GM21423 (cell line): ENCODE measurements at regions not wholly inside any gene's neighbourhood (a gene's known extent, or its start where the extent isn't known, plus 50 kb on each side); places are given as distances from the start of the nearest gene placed in this dataset.
"Not testable (repeated sequence)": the region's sequence is repeated elsewhere in the genome, so short reads cannot be mapped to it uniquely, and the experiment has no call there.

Source experiments
- ATAC-seq: cut with Tn5 transposase; IDR thresholded peaks from one replicate; pipeline ENCODE4 v1.9.1; 2021; ENCODE audit warnings: mild to moderate bottlenecking, moderate library complexity; ENCODE audit not compliant: unreplicated experiment

DNA sequence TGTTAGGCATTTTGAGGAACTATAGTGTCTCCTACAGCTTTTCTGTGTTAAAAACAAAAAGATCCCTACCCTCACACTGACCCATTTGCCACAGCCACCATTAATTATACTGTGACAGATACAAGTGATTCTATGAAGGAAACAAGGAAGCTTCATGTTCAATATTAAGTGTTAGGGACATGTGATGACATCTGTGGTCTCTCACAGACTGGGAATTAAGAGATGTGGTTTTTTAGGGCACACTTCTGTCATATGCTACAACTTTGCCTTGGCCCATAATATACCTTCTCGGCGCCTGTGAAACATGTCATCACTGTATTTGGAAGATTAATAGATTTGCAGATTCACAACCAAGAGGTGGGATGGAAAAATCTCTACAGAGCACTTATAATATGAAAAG lies 102.9 kb upstream of the TCF21 start:
- no peak for ATAC-seq

- no peak for ATAC-seq
These were observed 101.8 kb upstream of the TCF21 start for GRCh38 chr6:133787122-133787521.

- no peak for ATAC-seq
These were observed 100.9 kb upstream of the TCF21 start for GRCh38 chr6:133787859-133788505.

- no peak for ATAC-seq
These were observed 100.4 kb upstream of the TCF21 start for GRCh38 chr6:133788556-133788955.

- not testable (repeated sequence) for ATAC-seq
These were observed 99.5 kb upstream of the TCF21 start for GRCh38 chr6:133789449-133789848.

- ATAC-seq, result not testable (repeated sequence)
These were observed 98.2 kb upstream of the TCF21 start for GRCh38 chr6:133790756-133791155.

DNA sequence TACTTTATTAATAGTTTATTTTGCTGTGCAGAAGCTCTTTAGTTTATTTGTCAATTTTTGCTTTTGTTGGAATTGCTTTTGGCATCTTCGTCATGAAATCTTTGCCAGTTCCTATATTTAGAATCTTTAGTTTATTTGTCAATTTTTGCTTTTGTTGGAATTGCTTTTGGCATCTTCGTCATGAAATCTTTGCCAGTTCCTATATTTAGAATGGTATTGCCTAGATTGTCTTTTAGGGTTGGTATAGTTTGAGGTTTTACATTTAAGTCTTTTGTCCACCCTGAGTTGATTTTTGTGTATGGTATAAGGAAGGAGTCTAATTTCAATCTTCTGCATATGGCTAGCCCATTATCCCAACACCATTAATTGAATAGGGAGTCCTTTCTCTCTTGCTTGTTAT lies 93.9 kb upstream of the TCF21 start:
- not testable (repeated sequence) for ATAC-seq

DNA sequence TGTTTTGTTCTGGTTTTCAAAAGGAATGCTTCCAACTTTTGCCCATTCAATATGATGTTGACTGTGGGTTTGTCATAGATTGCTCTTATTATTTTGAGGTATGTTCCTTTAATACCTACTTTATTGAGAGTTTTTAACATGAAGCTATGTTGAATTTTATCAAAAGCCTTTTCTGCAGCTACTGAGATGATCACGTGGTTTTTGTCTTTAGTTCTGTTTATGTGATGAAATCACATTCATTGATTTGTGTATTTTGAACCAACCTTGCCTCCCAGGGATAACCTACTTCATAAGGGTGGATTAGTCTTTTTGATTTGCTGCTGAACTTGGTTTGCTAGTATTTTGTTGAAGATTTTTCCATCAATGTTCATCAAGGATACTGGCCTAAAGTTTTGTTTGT lies 92.7 kb upstream of the TCF21 start:
- no peak for ATAC-seq

- ATAC-seq, result no peak
These were observed 89.9 kb upstream of the TCF21 start for GRCh38 chr6:133799043-133799442.

- no peak for ATAC-seq
These were observed 86.1 kb upstream of the TCF21 start for GRCh38 chr6:133802861-133803260.

- no peak for ATAC-seq
These were observed 84.6 kb upstream of the TCF21 start for GRCh38 chr6:133804265-133804664.

- peak; percentile 44 for ATAC-seq
These were observed 83.0 kb upstream of the TCF21 start for GRCh38 chr6:133805876-133806275.

GRCh38 chr6:133806382-133807140 lies 82.4 kb upstream of the TCF21 start:
- no peak for ATAC-seq

- no peak for ATAC-seq
These were observed 81.4 kb upstream of the TCF21 start for GRCh38 chr6:133807501-133807900.

GRCh38 chr6:133809406-133809805 lies 79.5 kb upstream of the TCF21 start:
- ATAC-seq, result no peak

DNA sequence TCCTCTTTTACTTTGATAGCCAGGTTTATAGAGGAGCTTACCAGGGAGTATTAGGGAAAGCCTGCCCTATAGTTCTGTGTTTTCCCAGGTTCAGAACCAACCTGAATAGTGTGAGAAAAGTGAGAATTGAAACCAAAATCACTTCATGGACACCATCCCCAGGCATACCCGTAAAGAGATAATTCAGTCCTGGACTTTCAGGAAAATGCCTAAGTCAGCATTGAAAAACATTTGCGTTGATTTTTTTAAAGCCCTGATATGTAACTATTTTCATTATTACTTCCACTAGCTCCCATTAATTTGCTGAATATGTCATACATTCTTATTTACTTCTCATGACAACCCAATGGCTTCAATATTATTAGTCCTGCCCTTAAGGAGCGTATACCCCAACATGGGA lies 77.4 kb upstream of the TCF21 start:
- no peak for ATAC-seq

GRCh38 chr6:133812446-133812845 lies 76.5 kb upstream of the TCF21 start:
- ATAC-seq, result not testable (repeated sequence)

GRCh38 chr6:133814238-133814637 lies 74.7 kb upstream of the TCF21 start:
- ATAC-seq, result no peak

DNA sequence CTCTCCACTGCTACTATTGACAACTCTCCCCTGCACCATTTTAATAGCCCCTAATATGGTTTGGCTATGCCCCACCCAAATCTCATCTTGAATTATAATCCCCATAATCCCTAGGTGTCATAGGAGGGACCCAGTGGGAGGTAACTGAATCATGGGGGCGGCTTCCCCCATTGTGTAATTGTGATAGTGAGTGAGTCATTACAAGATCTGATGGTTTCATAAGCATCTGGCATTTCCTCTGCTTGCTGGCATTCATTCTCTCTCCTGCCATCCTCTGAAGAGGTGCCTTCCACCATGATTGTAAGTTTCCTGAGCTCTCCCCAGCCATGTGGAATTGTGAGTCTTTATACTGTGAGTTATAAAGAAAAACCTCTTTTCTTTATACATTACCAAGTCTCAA lies 74.1 kb upstream of the TCF21 start:
- ATAC-seq, result no peak

DNA sequence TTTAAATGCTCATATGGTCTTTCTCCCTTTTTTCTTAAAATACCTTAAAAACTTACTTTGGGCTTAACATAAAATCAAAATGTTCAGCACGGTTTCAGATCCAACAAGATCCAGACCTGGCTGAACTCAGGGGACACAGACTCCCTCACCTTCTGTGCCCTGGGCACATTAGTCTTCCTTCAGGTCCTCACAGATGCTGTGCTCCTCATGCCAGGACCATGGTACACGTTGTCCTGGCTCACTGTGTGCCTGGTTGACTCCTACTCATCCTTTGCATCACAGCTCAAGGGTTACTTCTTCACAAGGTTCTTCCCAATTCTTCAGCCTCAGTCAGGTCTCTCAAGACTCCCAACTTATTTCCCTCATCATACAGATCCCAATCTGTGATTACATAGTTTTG lies 73.6 kb upstream of the TCF21 start:
- ATAC-seq, result no peak

DNA sequence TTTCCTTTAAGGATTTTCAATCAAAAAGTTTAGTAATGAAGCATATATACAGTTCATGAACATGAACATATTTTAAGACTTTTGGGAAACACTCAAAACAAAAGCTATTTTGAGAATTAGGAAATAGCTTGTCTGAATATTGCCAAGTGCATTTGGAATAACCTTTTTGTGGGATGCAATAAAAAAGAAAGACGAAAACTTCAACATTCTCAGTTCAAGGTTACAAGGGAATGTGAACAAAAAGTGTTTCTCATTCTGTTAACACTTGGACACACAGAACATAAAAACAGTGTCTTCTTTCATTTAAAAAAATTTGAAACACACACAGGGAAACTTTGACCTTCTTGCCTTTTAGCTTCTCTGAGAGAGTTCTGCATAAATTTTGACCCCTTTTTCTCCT lies 72.7 kb upstream of the TCF21 start:
- no peak for ATAC-seq

DNA sequence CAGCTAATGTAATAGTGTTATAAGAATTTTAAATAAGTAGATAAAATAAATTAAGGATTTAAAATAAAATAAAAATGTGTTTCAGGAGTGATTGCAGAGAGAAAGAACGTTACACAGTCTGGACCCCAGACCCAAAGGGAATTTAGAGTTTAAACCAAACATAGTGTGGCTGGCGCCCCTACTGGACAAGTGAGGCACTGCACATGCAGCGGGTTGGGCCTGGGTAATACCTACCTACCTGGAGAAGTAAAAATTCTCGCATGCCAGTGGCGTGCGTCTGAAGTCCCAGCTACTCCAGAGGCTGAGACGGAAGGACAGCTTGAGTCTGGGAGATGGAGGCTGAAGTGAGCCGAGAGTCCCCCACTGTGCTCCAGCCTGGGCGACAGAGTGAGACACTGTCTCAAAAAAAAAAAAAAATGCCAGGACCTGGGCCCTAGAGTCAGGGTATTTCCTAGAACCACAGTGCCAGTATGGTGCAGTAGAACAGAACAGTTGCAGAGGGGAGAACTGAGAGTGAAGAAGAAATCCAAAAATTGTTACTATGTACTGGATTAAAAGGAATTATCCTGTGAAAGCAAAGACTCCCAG lies 71.4 kb upstream of the TCF21 start:
- ATAC-seq, result no peak
